ENCODE measurements at regions not wholly inside any gene's neighbourhood (a gene's known extent, or its start where the extent isn't known, plus 50 kb on each side); places are given as distances from the start of the nearest gene placed in this dataset.

- no peak for DNase-seq
These were observed 294.7 kb downstream of the SEC14L1 start for GRCh38 chr17:77435272-77436057.

- no peak for DNase-seq
These were observed 295.3 kb downstream of the SEC14L1 start for GRCh38 chr17:77436058-77436442.

GRCh38 chr17:77436481-77436880 lies 295.7 kb downstream of the SEC14L1 start:
- DNase-seq = no peak

- peak; percentile 13 for DNase-seq
These were observed 296.2 kb downstream of the SEC14L1 start for GRCh38 chr17:77437017-77437416.

- no peak for DNase-seq
These were observed 297.0 kb downstream of the SEC14L1 start for GRCh38 chr17:77437747-77438146.

- no peak for DNase-seq
These were observed 297.7 kb downstream of the SEC14L1 start for GRCh38 chr17:77438241-77439188.

- no peak for DNase-seq
These were observed 298.6 kb downstream of the SEC14L1 start for GRCh38 chr17:77439189-77440018.

GRCh38 chr17:77440560-77440981 lies 299.8 kb downstream of the SEC14L1 start:
- DNase-seq = no peak

GRCh38 chr17:77441130-77441920 lies 300.6 kb downstream of the SEC14L1 start:
- no peak for DNase-seq

- no peak for DNase-seq
These were observed 301.2 kb downstream of the SEC14L1 start for GRCh38 chr17:77441940-77442339.

GRCh38 chr17:77442976-77443747 lies 302.4 kb downstream of the SEC14L1 start:
- no peak for DNase-seq

- DNase-seq = no peak
These were observed 303.0 kb downstream of the SEC14L1 start for GRCh38 chr17:77443748-77444260.

GRCh38 chr17:77444628-77444983 lies 303.8 kb downstream of the SEC14L1 start:
- DNase-seq = no peak

- no peak for DNase-seq
These were observed 304.4 kb downstream of the SEC14L1 start for GRCh38 chr17:77444984-77445759.

- DNase-seq = no peak
These were observed 305.2 kb downstream of the SEC14L1 start for GRCh38 chr17:77445760-77446532.

GRCh38 chr17:77446940-77447634 lies 306.3 kb downstream of the SEC14L1 start:
- DNase-seq = no peak

GRCh38 chr17:77449373-77449907 lies 308.7 kb downstream of the SEC14L1 start:
- no peak for DNase-seq

- no peak for DNase-seq
These were observed 309.4 kb downstream of the SEC14L1 start for GRCh38 chr17:77449908-77450741.

Data from NCI-H2029 (cell line).